Amniotic epithelial cell (primary cell): ENCODE measurements at regions not wholly inside any gene's neighbourhood (a gene's known extent, or its start where the extent isn't known, plus 50 kb on each side); places are given as distances from the start of the nearest gene placed in this dataset.
"Not testable (repeated sequence)": the region's sequence is repeated elsewhere in the genome, so short reads cannot be mapped to it uniquely, and the experiment has no call there.

Experiments used
- DNase-seq: peaks from one replicate; pipeline ENCODE4 v3.0.0-alpha.2; 2010; ENCODE audit warnings: low read depth

GRCh38 chr3:118171236-118171852 is 863.3 kb downstream of the IGSF11 start:
- DNase-seq: no peak

- DNase-seq: no peak
These were observed 853.8 kb downstream of the IGSF11 start for GRCh38 chr3:118180853-118181252.

GRCh38 chr3:118181274-118181673 is 853.4 kb downstream of the IGSF11 start:
- no peak for DNase-seq

GRCh38 chr3:118186051-118186450 is 848.6 kb downstream of the IGSF11 start:
- DNase-seq: no peak

GRCh38 chr3:118187221-118187620 is 847.4 kb downstream of the IGSF11 start:
- no peak for DNase-seq

- DNase-seq: no peak
These were observed 838.5 kb downstream of the IGSF11 start for GRCh38 chr3:118196183-118196582.

- DNase-seq: no peak
These were observed 835.6 kb downstream of the IGSF11 start for GRCh38 chr3:118199044-118199443.

DNA sequence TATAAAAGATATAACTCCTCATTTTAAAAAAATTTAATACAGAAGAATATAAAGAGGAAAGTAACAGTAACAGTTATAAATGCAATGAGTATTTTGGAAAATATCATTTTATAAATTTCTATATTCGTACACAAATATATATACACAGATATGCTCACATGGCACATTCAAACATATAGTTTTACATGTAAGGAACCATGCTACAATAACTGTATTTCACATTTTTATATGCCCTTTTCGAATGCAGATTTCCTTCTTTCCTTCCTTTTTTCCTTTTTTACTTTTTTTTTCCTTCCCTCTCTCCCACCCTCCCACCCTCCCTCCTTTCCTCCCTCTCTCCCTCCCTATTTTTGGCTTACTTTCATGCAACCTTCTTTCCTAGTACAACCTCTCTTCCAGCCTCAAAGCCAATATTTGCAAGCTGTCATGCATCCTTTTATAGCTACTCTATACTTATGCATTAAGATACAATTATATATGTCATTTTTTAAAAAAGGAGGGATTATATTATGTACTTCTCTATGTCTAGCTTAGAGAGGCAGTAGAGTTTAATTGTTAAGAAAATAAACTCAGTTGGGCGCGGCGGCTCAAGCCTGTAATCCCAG is 830.5 kb downstream of the IGSF11 start:
- no peak for DNase-seq

- no peak for DNase-seq
These were observed 827.4 kb downstream of the IGSF11 start for GRCh38 chr3:118207271-118207670.

GRCh38 chr3:118208642-118209041 is 826.0 kb downstream of the IGSF11 start:
- no peak for DNase-seq

GRCh38 chr3:118213892-118214291 is 820.8 kb downstream of the IGSF11 start:
- no peak for DNase-seq

DNA sequence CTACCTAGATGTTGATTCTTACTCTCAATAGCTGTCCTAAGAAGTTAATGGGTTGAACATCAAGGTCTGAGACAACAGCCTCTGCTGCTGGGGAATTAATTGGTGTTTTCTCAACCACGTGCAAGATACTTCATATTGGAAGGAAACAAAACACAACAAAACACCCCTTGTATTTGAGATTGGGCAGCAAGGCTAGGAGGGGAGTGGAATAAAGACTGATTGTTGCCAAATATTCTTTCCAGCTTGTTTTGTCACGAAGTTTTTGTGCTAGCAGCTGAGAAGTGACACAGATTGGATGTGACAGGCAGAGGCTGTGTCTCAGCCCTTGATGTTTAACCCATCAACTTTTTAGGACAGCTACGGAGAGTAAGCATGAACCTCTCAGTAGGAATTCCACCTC is 808.4 kb downstream of the IGSF11 start:
- no peak for DNase-seq

DNA sequence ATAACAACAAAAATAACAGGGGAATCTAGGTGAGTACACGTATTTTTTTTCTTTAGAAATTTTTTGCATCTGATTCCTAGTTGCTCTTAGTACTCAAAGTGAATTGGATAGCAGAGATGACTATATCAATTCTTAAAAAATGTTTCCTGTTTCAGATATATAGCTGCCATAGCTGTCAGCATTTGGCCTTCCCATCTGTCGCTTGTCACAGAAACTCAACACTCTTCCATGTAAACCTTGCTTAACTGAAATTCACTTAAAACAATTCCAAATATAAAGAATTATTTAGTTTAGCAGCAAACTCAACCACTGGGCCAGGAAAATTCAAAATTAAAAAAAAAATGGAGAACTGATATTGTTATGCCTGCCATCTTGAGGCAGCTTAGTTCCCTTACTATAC is 807.5 kb downstream of the IGSF11 start:
- DNase-seq: no peak

DNA sequence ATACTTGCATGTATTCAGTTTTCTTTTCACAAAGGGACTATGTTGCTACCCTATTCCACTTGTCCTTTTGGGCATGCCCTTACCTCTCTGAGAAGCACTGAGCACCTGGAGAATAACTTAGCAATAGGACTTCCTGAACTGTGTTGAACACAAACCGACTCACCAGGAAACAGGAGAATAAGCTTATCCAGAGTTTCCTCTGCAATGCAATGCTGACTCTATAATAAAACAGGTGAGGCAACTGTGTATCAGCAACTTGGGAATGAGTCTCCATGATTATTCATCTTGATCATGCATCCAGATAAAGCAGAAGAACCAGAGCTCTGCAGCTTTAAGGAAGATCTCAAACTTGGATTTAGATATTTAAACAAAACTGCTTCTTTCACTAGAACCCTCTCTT is 806.5 kb downstream of the IGSF11 start:
- DNase-seq: no peak

- no peak for DNase-seq
These were observed 805.5 kb downstream of the IGSF11 start for GRCh38 chr3:118229196-118229595.

DNA sequence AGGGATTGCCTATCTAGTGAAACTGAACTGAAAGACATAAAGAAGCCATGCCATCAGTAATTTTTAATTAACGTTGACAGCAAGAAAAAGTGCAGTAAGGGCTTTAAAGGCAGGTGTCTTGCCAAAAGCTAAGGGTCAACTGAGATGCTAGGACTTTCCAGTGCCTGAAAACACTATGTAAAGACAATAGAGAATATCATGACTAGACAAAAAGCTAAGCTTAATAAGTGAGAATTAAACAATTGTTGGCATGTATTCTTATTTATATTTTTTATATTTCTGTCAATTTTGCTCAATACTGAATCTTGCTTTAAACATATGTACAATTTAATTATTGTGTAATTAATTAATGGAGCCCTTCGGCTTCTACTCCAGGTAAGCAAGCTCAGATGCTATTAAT is 803.1 kb downstream of the IGSF11 start:
- DNase-seq: no peak

DNA sequence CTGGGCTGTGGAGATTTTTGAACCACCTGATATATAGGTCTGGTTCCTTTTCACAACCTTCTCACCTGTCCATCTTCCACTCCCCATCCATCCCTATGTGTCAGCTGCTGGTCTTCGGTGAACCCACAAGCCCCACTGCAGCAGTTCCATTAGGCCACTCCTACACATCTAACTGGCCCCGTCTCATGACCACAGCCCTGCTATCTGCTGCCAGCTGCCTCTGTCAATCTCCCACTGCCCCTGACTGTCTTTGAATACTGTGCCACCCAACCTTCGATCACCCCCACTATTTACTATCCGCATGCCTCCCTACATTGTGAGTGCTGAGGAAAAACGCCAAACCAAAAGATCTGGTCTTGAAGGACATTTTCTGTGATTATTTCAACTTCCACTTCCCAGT is 795.4 kb downstream of the IGSF11 start:
- no peak for DNase-seq

DNA sequence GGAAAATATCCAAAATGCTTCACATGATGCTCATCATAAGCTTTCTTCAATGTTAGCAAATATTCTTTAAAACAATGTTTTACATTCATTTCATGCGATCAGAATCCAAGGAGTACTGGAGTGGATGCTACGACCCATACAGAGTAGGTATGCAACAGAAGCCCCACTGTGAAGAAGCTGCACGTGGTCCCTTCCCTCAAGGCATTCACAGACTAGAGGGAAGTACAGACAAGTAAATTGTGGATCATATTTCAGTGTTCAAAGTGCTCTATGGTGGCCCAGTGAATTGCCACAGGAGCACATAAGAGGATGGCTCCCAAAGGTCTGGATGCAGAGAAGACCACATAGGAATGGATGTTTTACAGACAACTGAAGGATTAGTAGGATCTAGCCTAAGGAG is 789.9 kb downstream of the IGSF11 start:
- DNase-seq: no peak

- no peak for DNase-seq
These were observed 789.3 kb downstream of the IGSF11 start for GRCh38 chr3:118245312-118245711.

DNA sequence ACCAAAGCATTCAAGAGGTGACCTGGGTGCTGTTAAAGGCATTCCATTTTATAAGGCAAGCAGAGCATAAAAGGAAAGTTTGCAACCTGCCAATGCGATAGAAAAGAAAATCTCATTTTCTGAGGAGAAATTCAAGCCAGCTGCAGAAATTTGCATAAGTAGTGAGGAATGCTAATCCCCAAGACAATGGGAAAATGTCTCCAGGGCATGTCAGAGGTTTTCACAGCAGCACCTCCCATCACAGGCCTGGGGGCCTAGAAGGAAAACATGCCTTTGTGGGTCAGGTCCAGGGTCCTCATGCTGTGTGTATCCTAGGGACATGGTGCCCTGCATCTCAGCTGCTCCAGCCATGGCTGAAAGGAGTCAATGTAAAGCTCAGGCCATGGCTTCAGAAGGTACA is 775.8 kb downstream of the IGSF11 start:
- not testable (repeated sequence) for DNase-seq

- DNase-seq: no peak
These were observed 771.7 kb downstream of the IGSF11 start for GRCh38 chr3:118262800-118263402.

DNA sequence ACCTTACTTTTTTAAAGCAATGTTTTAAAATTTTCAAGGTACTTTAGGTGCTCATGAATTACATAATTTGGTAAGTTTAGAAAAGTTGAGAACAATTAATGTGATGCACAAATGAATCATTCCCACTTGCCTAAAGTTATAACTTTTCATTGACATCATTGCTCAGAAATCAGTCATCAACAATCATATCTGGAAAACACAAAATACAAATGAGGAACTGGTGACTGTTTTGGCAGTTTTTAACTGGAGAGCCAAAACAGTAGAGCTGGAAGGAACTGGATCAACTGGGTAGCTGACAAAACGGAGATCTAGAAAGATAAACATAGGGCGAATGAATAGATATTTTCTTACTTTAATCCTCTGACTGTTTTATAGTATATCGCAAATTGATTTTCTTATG is 767.1 kb downstream of the IGSF11 start:
- no peak for DNase-seq

- DNase-seq: no peak
These were observed 765.0 kb downstream of the IGSF11 start for GRCh38 chr3:118269537-118270125.
